HG02884 (cell line): ENCODE measurements at regions not wholly inside any gene's neighbourhood (a gene's known extent, or its start where the extent isn't known, plus 50 kb on each side); places are given as distances from the start of the nearest gene placed in this dataset.

Source experiments
- ATAC-seq: cut with Tn5 transposase; IDR thresholded peaks from one replicate; pipeline ENCODE4 v1.9.1; 2021; ENCODE audit warnings: mild to moderate bottlenecking, moderate library complexity; ENCODE audit not compliant: unreplicated experiment

DNA sequence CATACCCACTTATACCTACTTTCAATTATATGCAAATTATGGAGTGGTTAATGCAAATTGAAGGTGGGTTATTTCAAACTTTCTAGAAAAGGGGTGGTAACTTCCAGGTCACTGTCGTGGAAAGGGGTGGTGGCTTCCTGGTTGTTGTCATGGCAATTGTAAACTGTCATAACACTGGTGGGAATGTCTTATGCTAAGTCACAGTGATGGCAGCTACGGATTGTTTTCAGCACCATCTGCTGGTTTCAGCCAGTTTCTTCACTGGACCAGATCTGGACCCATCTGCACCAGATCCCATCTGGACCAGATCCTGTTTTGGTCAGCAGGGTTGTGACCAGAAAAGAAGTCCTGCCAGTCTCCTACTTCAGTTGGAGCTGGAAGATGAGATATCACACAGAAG lies 1469.3 kb downstream of the AACS start:
- ATAC-seq, result no peak

DNA sequence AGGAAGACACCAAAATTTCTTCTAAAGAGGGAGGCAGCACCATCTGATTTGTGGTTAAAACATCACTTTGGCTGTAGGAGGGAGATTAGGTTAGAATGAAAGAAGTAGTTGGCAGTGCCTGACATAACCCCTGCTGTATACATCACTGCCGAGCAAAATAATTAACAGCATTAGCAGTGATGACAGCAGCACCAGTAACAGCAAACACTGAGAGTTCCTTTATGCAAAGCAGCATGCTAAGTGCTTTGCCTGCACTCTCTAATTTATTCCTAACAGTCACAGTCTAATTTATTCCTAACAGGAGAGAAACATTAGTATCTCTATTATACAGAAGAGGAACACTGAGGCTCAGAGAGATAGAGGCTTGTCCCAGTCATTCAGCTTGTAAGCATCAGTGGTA lies 1469.7 kb downstream of the AACS start:
- ATAC-seq, result no peak

DNA sequence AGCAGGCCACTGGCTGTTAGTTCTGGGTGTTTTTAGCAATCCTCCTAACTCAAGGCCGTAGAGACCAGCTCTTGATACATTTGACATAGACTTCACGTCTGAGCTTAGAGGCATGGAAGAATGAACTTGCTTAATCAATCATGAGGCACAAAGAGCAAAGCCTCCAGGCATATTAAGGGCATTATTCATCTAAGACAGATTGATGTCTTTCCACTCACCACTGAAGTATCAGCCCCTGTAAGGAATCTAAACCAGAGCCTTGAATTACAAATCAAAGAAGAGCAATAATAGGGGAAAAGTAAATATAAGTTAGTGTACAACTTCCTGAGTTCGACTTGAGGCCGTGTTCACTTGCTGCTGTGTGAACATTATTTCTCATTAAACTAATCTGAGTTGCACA lies 1470.7 kb downstream of the AACS start:
- ATAC-seq, result no peak

- no peak for ATAC-seq
Observed at GRCh38 chr12:126537961-126538530, 1472.8 kb downstream of the AACS start.

- no peak for ATAC-seq
Observed at GRCh38 chr12:126538888-126539287, 1473.7 kb downstream of the AACS start.

GRCh38 chr12:126545411-126545810 lies 1480.2 kb downstream of the AACS start:
- ATAC-seq, result no peak

- no peak for ATAC-seq
Observed at GRCh38 chr12:126547905-126548304, 1482.7 kb downstream of the AACS start.

GRCh38 chr12:126551869-126552268 lies 1486.6 kb downstream of the AACS start:
- ATAC-seq, result no peak

GRCh38 chr12:126554625-126555024 lies 1489.4 kb downstream of the AACS start:
- no peak for ATAC-seq

GRCh38 chr12:126557659-126558058 lies 1492.4 kb downstream of the AACS start:
- ATAC-seq, result no peak

DNA sequence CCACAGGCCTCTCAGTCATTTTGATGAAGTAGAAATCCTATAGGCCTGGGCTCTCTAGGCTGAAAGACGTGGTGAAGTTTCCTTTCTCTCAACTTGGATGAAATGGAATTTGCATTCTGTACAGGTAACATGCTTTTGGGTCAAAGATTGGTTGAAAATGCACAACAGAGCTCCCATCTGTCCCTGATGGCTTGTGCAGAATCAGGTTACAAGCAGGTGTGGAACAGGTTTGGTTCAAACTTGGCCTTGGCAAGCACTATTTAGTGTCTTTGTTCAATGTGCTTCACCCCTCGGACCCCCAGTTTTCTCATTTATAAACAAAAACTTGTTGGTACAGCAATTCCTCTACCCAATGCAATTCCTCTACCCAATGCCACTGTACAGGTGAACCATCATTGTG lies 1493.0 kb downstream of the AACS start:
- ATAC-seq, result no peak

DNA sequence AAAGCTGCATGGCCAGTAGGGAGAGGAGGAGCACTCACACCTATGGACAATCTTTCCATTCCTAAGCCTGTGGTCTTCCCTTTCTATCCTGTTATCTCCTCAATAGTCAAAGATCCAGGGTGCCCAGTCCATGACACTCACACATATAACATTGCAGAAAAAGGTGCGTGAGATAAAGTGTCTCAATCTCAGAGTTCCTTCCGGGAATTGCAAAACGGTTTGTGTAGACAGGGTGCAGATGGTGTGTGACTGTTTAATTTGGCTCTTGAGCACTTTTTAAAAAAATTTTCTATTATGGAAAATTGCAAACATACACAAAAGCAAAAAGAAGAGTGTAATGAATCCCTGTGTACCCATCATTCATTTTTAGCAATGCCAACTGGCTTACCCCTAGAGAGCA lies 1493.6 kb downstream of the AACS start:
- ATAC-seq, result no peak

DNA sequence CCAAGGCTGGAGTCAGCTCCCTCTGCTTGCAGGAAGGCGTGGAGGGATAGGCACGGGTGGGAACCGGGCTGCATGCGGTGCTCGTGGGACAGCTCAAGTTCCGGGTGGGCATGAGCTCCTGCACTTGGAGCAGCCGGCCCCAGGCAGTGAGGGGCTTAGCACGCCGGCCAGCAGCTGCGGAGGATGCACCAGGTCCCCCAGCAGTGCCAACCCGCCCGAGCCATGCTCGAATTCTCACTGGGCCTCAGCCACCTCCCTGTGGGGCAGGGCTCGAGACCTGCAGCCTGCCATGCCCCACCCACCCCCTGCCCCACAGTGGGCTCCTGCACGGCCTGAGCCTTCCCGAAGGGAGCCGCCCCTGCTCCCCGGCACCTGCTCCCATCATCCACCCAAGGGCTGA lies 1501.8 kb downstream of the AACS start:
- no peak for ATAC-seq

GRCh38 chr12:126569706-126570105 lies 1504.5 kb downstream of the AACS start:
- no peak for ATAC-seq

DNA sequence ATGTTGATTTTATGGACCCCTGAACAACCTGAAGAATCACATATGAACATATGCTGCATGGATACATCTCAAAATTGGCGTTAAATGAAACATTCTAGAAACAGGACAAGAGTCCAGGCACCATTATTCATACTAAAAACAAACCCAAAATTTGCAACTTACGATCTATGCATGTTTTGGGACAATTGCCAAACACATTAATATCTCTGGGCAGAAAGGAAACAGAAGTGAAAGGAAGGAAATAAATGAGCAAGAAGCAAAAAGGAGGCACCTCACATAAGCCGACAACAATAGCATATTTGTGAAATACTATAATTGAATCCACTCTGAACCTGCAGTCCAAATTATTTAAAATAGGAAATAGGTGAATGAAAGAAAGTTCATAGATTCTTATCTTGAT lies 1505.3 kb downstream of the AACS start:
- ATAC-seq, result no peak

- ATAC-seq, result no peak
Observed at GRCh38 chr12:126572170-126572569, 1506.9 kb downstream of the AACS start.

GRCh38 chr12:126581655-126582054 lies 1516.4 kb downstream of the AACS start:
- ATAC-seq, result no peak

- no peak for ATAC-seq
Observed at GRCh38 chr12:126582231-126582630, 1517.0 kb downstream of the AACS start.

DNA sequence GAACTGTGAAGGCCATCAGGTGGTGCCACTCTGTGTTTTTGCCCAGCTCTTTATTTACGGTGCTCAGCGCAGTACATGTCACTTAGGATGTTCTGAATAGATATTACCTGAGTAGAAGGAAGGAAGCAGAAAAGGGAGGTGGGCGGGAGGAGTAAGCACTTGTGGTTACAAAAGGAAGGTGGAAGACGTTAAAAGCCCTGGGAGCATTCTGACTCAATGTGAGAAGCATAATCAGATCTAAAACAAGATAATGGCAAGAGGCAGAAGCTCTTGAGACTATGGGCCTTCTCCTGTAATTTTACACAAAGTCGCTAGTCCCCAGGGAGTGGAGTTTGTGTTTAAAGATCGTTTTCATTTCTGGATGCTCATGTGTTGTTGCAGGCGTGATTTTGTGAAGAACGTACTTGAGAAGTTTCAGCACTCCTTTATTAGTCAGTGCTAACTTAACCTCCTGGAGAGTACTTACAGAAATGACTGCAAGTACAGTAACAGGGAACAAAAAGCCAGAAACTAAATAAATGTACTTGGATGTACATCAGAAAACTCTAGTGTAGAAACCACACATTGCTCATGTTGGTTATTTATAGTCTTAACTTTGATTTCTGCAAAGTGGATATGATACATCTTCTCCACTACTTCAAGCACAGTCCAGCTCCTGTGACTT lies 1523.5 kb downstream of the AACS start:
- no peak for ATAC-seq

GRCh38 chr12:126591533-126591932 lies 1526.3 kb downstream of the AACS start:
- no peak for ATAC-seq

DNA sequence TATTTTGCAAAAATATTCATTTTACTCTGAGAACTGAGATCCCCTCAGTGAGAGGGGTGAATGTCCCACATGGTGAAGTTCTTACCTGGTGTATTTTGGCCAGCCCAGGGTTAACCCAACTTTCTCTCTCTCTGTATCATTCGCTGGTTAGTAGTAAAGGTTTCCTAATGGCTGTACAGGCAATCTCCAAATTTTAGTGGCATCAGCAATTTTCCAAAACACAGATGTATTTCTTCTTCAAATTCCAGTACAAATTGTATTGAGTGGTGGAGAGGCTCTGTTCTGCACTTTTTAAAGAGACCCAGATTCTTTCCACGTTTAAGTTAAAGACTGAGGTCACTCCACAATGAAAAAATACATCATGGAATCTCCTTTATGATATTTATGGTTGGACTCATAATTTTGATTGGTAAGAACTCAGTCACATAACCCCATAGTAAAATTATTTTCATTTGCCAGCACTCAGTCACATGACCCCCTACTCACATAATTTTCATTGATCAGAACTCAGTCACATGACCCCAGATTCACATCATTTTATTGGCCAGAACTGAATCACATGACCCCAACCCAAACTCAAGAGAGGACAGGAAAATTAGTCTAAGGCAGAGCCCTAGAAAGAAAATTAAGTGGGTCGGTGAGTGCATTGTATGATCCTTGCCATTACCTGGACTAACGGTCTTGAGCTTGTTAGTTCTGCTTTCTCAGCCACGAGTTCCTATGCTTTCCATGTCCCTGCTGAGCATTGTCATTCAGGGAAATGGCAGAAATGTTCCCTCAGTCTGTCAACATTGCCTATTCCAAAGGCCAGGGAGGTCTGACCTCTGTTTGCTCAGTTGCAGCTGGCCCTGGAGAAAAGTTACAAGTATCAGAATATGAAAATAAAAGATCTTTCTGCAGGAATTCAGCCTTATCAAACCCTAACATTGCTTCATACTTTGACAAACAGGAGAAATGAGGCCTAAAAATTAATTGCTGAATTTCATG lies 1536.2 kb downstream of the AACS start:
- no peak for ATAC-seq

DNA sequence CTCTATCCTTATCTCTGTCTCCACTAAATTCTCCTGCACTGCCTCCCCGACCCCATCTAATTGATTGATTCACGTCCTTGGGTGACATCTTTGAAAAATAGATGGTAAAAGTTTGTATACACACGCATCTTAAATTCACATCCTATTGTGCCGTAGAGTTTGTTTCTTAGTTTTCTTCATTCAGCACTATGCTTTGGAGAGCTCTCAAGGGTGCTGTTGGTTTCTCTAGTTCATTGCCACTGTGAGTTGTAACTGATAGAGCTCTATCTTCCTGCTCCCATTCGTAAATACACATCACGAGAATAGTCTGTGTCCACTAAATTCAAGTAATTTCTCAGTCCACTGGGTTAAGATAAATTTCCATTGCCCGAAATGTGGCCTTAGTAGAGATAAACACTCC lies 1537.4 kb downstream of the AACS start:
- ATAC-seq, result no peak
